MM.1S (cell line): ENCODE measurements at regions not wholly inside any gene's neighbourhood (a gene's known extent, or its start where the extent isn't known, plus 50 kb on each side); places are given as distances from the start of the nearest gene placed in this dataset.

ENCODE experiments used
- DNase-seq: peaks from one replicate; pipeline ENCODE4 v3.0.0-alpha.2; 2015
- H2AFZ ChIP-seq: fragments of 300-600 bp; sonication (generic); 2 replicates; pipeline ENCODE4 v1.6.0; 2016; ENCODE audit warnings: antibody characterized with exemption, low read length
- H3F3A ChIP-seq: fragments of 300-600 bp; sonication (generic); 2 replicates; pipeline ENCODE4 v1.6.1; 2016; ENCODE audit warnings: mild to moderate bottlenecking, antibody characterized with exemption, low read length, moderate library complexity, mixed read lengths; ENCODE audit not compliant: insufficient read depth
- H3K27ac ChIP-seq: fragments of 300-600 bp; sonication (generic); 2 replicates; pipeline ENCODE4 v1.5.1; 2016; ENCODE audit warnings: mild to moderate bottlenecking, low read length
- H3K27me3 ChIP-seq: fragments of 300-600 bp; sonication (generic); replicated peaks from 2 replicates; pipeline ENCODE4 v1.6.0; 2016; ENCODE audit warnings: low read length; ENCODE audit not compliant: insufficient read depth
- H3K36me3 ChIP-seq: fragments of 300-600 bp; sonication (generic); replicated peaks from 2 replicates; pipeline ENCODE4 v1.6.1; 2016; ENCODE audit warnings: mild to moderate bottlenecking, low read length, mixed read lengths; ENCODE audit not compliant: insufficient read depth
- H3K4me1 ChIP-seq: fragments of 300-600 bp; sonication (generic); 2 replicates; pipeline ENCODE4 v1.6.1; 2016; ENCODE audit warnings: low read length, mixed read lengths
- H3K4me2 ChIP-seq: fragments of 300-600 bp; sonication (generic); 2 replicates; pipeline ENCODE4 v1.6.0; 2016; ENCODE audit warnings: low read depth, low read length
- H3K4me3 ChIP-seq: fragments of 300-600 bp; sonication (generic); 2 replicates; pipeline ENCODE4 v1.5.1; 2016; ENCODE audit warnings: low read length, mixed read lengths
- H3K79me2 ChIP-seq: fragments of 300-600 bp; sonication (generic); 2 replicates; pipeline ENCODE4 v1.6.1; 2016; ENCODE audit warnings: mixed run types, low read length, mixed read lengths
- H3K9ac ChIP-seq: fragments of 300-600 bp; sonication (generic); 2 replicates; pipeline ENCODE4 v1.6.1; 2016; ENCODE audit warnings: low read length, mixed read lengths
- H3K9me2 ChIP-seq: fragments of 300-600 bp; sonication (generic); replicated peaks from 2 replicates; pipeline ENCODE4 v1.6.1; 2016; ENCODE audit warnings: mild to moderate bottlenecking, low read length, mixed read lengths; ENCODE audit not compliant: insufficient read depth
- H3K9me3 ChIP-seq: fragments of 300-600 bp; sonication (generic); replicated peaks from 2 replicates; pipeline ENCODE4 v1.6.1; 2016; ENCODE audit warnings: mild to moderate bottlenecking, low read length, mixed read lengths; ENCODE audit not compliant: insufficient read depth
- H4K20me1 ChIP-seq: fragments of 300-600 bp; sonication (generic); 2 replicates; pipeline ENCODE4 v1.6.1; 2016; ENCODE audit warnings: mild to moderate bottlenecking, low read length, moderate library complexity, mixed read lengths; ENCODE audit not compliant: insufficient read depth
- EZH2 ChIP-seq: fragments of 300-600 bp; sonication (generic); optimal IDR thresholded peaks from 2 replicates; pipeline ENCODE3; 2017; ENCODE audit warnings: low read depth, mild to moderate bottlenecking, antibody characterized with exemption, low read length, mixed read lengths
- EZH2phosphoT487 ChIP-seq: fragments of 300-600 bp; sonication (generic); IDR thresholded peaks from 2 replicates; pipeline ENCODE4 v1.6.1; 2018; ENCODE audit warnings: antibody characterized with exemption, low read length
- TF ChIP-seq, protein P1 (sequence below): fragments of 300-600 bp; sonication (generic); IDR thresholded peaks from 2 replicates; pipeline ENCODE4 v1.5.1; 2016; ENCODE audit warnings: antibody characterized with exemption, low read length, mixed read lengths

DNA sequence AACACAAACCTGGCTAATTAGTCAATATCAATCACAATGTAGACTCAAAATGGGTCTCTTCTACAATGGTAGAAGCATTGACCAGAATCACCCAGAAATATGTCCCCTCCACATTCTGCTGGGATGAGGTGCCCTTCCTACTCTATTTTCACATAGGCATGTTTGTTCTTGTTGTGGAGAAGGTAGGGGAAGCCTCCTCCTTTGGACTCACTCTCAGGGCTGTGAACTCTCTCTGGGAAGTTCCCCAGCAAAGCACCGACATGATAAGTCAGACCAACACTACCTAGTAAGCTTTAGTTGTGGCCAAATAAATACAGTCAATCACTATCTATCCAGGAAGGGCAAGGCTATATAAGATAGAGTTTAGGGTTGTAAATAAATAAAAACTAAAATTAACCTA is 194.5 kb upstream of the UBL3 start:
- no peak overlapping the region for H3K27ac ChIP-seq

DNA sequence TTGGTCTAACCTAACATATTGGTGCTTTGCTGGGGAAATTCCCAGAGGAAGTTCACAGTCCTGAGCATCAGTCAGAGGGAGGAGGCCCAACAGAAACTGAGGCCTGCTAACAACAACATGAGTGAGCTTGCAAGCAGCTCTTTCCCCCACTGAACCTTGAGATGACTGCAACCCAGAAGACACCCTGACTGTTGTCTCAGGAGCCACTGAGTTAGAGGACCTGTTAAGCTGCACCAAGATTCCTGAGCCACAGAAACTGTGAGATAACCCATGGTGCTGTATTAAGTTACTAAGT is 193.2 kb upstream of the UBL3 start:
- Histone ChIP-seq H3K36me3 (no peaks in the 10 kb centered on the region), H3K79me2 (no peaks in the 10 kb centered on the region), H3K4me1 (peaks cover 7% of the 10 kb centered on the region; the same call in 1 of the 2 replicates), H3K9me2 (no peaks in the 10 kb centered on the region), H3K4me3 (no peak overlapping the region), H2AFZ (no peak overlapping the region), H3K27ac (no peak overlapping the region), H3K9me3 (no peaks in the 10 kb centered on the region), H3F3A (no peaks in the 10 kb centered on the region), H3K9ac (no peak overlapping the region), H3K4me2 (no peak overlapping the region), H4K20me1 (no peaks in the 10 kb centered on the region), H3K27me3 (no peaks in the 10 kb centered on the region)
- TF ChIP-seq EZH2: no peak
- TF ChIP-seq, protein P1, sequence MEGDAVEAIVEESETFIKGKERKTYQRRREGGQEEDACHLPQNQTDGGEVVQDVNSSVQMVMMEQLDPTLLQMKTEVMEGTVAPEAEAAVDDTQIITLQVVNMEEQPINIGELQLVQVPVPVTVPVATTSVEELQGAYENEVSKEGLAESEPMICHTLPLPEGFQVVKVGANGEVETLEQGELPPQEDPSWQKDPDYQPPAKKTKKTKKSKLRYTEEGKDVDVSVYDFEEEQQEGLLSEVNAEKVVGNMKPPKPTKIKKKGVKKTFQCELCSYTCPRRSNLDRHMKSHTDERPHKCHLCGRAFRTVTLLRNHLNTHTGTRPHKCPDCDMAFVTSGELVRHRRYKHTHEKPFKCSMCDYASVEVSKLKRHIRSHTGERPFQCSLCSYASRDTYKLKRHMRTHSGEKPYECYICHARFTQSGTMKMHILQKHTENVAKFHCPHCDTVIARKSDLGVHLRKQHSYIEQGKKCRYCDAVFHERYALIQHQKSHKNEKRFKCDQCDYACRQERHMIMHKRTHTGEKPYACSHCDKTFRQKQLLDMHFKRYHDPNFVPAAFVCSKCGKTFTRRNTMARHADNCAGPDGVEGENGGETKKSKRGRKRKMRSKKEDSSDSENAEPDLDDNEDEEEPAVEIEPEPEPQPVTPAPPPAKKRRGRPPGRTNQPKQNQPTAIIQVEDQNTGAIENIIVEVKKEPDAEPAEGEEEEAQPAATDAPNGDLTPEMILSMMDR: no peak
- no peak for TF ChIP-seq EZH2phosphoT487
- DNase-seq: no peak

More for the DNA sequence above, 194.5 kb upstream of the UBL3 start:
- no peak overlapping the region for H3K9ac ChIP-seq
- no peaks in the 10 kb centered on the region for H4K20me1 ChIP-seq
- no peak overlapping the region for H3K4me2 ChIP-seq
- no peaks in the 10 kb centered on the region for H3K9me3 ChIP-seq
- DNase-seq: no peak
- TF ChIP-seq EZH2: no peak
- no peak for TF ChIP-seq EZH2phosphoT487
- TF ChIP-seq, protein P1: no peak
- no peaks in the 10 kb centered on the region for H3K9me2 ChIP-seq
- H3K79me2 ChIP-seq: no peaks in the 10 kb centered on the region
- no peaks in the 10 kb centered on the region for H3F3A ChIP-seq
- H2AFZ ChIP-seq: no peak overlapping the region
- H3K27me3 ChIP-seq: no peaks in the 10 kb centered on the region
- H3K4me3 ChIP-seq: no peak overlapping the region
- peaks cover 7% of the 10 kb centered on the region; the same call in 1 of the 2 replicates for H3K4me1 ChIP-seq
- no peaks in the 10 kb centered on the region for H3K36me3 ChIP-seq

DNA sequence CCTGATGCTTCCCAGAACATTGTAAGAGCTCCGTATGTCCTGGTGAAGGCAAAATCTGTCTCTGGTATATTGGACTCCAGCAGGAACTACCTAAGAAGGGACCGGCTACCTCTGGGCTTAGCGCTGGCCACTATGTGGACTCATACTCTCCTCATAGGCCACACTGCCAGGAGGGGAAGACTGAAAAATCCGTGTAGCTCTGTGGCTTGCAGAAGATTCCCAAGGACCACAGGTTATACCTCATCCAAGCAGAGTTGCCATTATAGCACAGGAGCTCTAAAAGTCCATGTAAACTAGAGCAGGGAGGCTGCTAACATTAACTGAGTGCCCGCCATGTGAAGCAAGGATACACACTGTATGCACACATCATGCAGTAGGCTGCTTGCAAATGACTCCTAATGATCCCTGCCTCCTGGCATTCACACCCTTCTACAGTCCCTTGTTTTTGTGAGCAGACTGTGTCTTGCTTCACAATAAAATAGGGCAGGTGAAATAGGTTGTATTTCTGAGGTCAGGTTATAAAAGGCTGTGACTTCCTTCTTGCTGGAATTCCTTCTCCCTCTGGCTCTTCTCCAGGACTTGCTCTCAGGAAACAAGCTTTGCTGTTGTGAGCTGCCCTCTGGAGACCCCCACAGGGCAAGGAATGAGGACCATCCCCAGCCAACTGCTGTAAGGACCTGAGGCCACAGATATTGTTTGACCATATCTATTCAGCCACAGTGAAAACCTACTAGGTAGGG is 192.6 kb upstream of the UBL3 start:
- no peak overlapping the region for H3K9ac ChIP-seq
- no peak for DNase-seq
- H3F3A ChIP-seq: no peaks in the 10 kb centered on the region
- no peak overlapping the region for H3K4me2 ChIP-seq
- H2AFZ ChIP-seq: no peak overlapping the region
- TF ChIP-seq EZH2 (no peak), EZH2phosphoT487 (no peak)
- TF ChIP-seq, protein P1: no peak
- no peaks in the 10 kb centered on the region for H3K9me3 ChIP-seq
- no peaks in the 10 kb centered on the region for H3K9me2 ChIP-seq
- no peaks in the 10 kb centered on the region for H3K36me3 ChIP-seq
- no peaks in the 10 kb centered on the region for H4K20me1 ChIP-seq
- no peak overlapping the region for H3K27ac ChIP-seq
- no peaks in the 10 kb centered on the region for H3K79me2 ChIP-seq
- no peaks in the 10 kb centered on the region for H3K27me3 ChIP-seq
- H3K4me1 ChIP-seq: peaks cover 5% of the 10 kb centered on the region; the same call in 1 of the 2 replicates
- H3K4me3 ChIP-seq: no peak overlapping the region
